ENCODE measurements at regions not wholly inside any gene's neighbourhood (a gene's known extent, or its start where the extent isn't known, plus 50 kb on each side); places are given as distances from the start of the nearest gene placed in this dataset.
"Not testable (repeated sequence)": the region's sequence is repeated elsewhere in the genome, so short reads cannot be mapped to it uniquely, and the experiment has no call there.

GRCh38 chr14:106798166-106798565, 1271.8 kb downstream of the TMEM121 start:
- not testable (repeated sequence) for H3K27ac ChIP-seq (ENCODE audit: low read depth); H3K79me2 ChIP-seq (replicated peaks; ENCODE audit: insufficient read depth); ATAC-seq; H3F3A ChIP-seq (replicated peaks; ENCODE audit: low read depth); DNase-seq (ENCODE audit: low spot score); H3K4me3 ChIP-seq; H3K4me2 ChIP-seq; H3K4me1 Mint-ChIP-seq; H3K27me3 ChIP-seq (ENCODE audit: insufficient read depth); H2AFZ ChIP-seq; H4K20me1 ChIP-seq (replicated peaks; ENCODE audit: insufficient read depth); H3K4me3 Mint-ChIP-seq; H3K9me2 ChIP-seq (ENCODE audit: insufficient read depth); H3K27ac Mint-ChIP-seq; H3K4me1 ChIP-seq (ENCODE audit: insufficient read depth); H3K27me3 Mint-ChIP-seq (ENCODE audit: insufficient read depth, low read depth, poor library complexity)
- peaks cover 16% of the 10 kb centered on the region for H3K36me3 ChIP-seq (ENCODE audit: insufficient read depth)
- Mint-ChIP-seq H3K9me3 (peaks cover 88% of the 10 kb centered on the region), H3K36me3 (ENCODE audit: low read depth) (peaks cover 25% of the 10 kb centered on the region; the same call in 2 of the 3 replicates)

DNA sequence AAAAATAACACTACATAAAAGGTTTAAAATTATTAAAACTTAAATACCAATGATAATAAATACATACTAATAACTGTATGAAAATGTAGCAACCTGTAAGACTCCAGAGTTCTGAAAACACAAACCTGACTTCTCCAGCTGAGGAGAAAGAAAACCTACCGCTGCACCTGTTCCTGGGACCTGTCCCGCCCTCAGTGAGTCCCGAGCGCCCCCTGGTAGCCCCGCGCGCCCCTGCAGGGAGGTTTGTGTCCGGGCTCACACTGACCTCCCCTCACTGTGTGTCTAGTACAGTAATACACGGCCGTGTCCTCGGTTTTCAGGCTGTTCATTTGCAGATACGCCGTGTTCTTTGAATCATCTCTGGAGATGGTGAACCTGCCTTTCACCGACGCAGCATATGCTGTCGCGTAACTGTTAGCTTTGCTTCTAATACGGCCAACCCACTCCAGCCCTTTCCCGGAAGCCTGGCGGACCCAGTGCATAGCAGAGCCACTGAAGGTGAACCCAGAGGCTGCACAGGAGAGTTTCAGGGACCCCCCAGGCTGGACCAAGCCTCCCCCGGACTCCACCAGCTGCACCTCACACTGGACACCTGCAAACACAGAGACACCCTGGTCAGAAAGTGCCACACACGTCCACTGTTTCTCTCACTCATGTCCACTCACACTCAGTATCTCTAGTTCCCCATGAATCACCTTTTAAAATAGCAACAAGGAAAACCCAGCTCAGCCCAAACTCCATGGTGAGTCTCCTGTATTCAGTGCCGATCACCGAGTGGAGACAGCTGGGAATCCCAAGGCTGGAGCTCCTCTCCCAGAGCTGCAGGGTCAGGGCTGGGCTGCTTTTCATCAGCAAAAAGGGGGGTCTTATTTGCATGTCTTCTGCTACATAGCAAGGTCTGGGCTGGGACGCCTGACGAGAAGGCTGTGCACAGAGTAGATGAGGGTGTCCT, 1276.3 kb downstream of the TMEM121 start:
- no peak overlapping the region for H3K4me3 ChIP-seq
- peaks cover 2% of the 10 kb centered on the region for H3K27me3 Mint-ChIP-seq (ENCODE audit: insufficient read depth, low read depth, poor library complexity)
- ATAC-seq (no peak), DNase-seq (ENCODE audit: low spot score) (no peak)
- H4K20me1 ChIP-seq (replicated peaks; ENCODE audit: insufficient read depth): no peaks in the 10 kb centered on the region
- no peak overlapping the region for H3K4me2 ChIP-seq
- H3K4me3 Mint-ChIP-seq: no peak overlapping the region
- H3K27me3 ChIP-seq (ENCODE audit: insufficient read depth): no peaks in the 10 kb centered on the region
- H3K4me1 ChIP-seq (ENCODE audit: insufficient read depth): no peaks in the 10 kb centered on the region
- no peaks in the 10 kb centered on the region for H3K79me2 ChIP-seq (replicated peaks; ENCODE audit: insufficient read depth)
- no peak overlapping the region for H2AFZ ChIP-seq
- no peaks in the 10 kb centered on the region for H3K4me1 Mint-ChIP-seq
- H3K9me3 Mint-ChIP-seq: peaks cover 91% of the 10 kb centered on the region
- TF ChIP-seq JUNB (IDR thresholded peaks at IDR 0.05; ENCODE audit: unreplicated experiment): no peak
- TF ChIP-seq EZH2 (IDR thresholded peaks at IDR 0.05; ENCODE audit: low read depth, unreplicated experiment): no peak
- no peak for TF ChIP-seq EZH2phosphoT487 (IDR thresholded peaks at IDR 0.05; ENCODE audit: unreplicated experiment)
- TF ChIP-seq, protein P1, sequence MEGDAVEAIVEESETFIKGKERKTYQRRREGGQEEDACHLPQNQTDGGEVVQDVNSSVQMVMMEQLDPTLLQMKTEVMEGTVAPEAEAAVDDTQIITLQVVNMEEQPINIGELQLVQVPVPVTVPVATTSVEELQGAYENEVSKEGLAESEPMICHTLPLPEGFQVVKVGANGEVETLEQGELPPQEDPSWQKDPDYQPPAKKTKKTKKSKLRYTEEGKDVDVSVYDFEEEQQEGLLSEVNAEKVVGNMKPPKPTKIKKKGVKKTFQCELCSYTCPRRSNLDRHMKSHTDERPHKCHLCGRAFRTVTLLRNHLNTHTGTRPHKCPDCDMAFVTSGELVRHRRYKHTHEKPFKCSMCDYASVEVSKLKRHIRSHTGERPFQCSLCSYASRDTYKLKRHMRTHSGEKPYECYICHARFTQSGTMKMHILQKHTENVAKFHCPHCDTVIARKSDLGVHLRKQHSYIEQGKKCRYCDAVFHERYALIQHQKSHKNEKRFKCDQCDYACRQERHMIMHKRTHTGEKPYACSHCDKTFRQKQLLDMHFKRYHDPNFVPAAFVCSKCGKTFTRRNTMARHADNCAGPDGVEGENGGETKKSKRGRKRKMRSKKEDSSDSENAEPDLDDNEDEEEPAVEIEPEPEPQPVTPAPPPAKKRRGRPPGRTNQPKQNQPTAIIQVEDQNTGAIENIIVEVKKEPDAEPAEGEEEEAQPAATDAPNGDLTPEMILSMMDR (conservative IDR thresholded peaks at IDR 0.05; ENCODE audit: low read depth in 2 of 2): no peak
- no peak for TF ChIP-seq STAT1 (IDR thresholded peaks at IDR 0.05; ENCODE audit: unreplicated experiment)
- TF ChIP-seq ZNF462 (CRISPR knock-in tag; IDR thresholded peaks at IDR 0.05): no peak
- TF ChIP-seq NANOG (IDR thresholded peaks at IDR 0.05; ENCODE audit: borderline replicate concordance): no peak
- TF ChIP-seq, protein P2, sequence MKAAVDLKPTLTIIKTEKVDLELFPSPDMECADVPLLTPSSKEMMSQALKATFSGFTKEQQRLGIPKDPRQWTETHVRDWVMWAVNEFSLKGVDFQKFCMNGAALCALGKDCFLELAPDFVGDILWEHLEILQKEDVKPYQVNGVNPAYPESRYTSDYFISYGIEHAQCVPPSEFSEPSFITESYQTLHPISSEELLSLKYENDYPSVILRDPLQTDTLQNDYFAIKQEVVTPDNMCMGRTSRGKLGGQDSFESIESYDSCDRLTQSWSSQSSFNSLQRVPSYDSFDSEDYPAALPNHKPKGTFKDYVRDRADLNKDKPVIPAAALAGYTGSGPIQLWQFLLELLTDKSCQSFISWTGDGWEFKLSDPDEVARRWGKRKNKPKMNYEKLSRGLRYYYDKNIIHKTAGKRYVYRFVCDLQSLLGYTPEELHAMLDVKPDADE (IDR thresholded peaks at IDR 0.05): no peak
- no peak for TF ChIP-seq POLR2AphosphoS5 (IDR thresholded peaks at IDR 0.05; ENCODE audit: low read depth)
- no peak for TF ChIP-seq CREB1 (CRISPR knock-in tag; IDR thresholded peaks at IDR 0.05; ENCODE audit: low read depth)
- no peak for TF ChIP-seq ZNF114 (CRISPR knock-in tag; IDR thresholded peaks at IDR 0.05)
- H3K9me2 ChIP-seq (ENCODE audit: insufficient read depth): no peaks in the 10 kb centered on the region
- no peak overlapping the region for H3K27ac Mint-ChIP-seq
- H3F3A ChIP-seq (replicated peaks; ENCODE audit: low read depth): no peaks in the 10 kb centered on the region
- no peak overlapping the region for H3K27ac ChIP-seq (ENCODE audit: low read depth)
- H3K36me3 Mint-ChIP-seq (ENCODE audit: low read depth): peaks cover 19% of the 10 kb centered on the region; the same call in 2 of the 3 replicates
- peaks cover 16% of the 10 kb centered on the region for H3K36me3 ChIP-seq (ENCODE audit: insufficient read depth)
